A673 (cell line): ENCODE measurements at regions not wholly inside any gene's neighbourhood (a gene's known extent, or its start where the extent isn't known, plus 50 kb on each side); places are given as distances from the start of the nearest gene placed in this dataset.

ENCODE experiments used
- CTCF ChIP-seq: fragments of 300-800, 200-600 bp; sonication (generic); conservative IDR thresholded peaks from 2 replicates; pipeline ENCODE4 v1.5.1; 2017; ENCODE audit warnings: low read depth, mild to moderate bottlenecking, antibody characterized with exemption, low read length, moderate library complexity, mixed read lengths
- EZH2 ChIP-seq: fragments of 200-600 bp; sonication (generic); IDR thresholded peaks from 2 replicates; pipeline ENCODE4 v1.6.1; 2017; ENCODE audit warnings: borderline replicate concordance, low read depth, mild to moderate bottlenecking, mixed read lengths, antibody characterized with exemption, low read length; ENCODE audit not compliant: poor library complexity, severe bottlenecking

DNA sequence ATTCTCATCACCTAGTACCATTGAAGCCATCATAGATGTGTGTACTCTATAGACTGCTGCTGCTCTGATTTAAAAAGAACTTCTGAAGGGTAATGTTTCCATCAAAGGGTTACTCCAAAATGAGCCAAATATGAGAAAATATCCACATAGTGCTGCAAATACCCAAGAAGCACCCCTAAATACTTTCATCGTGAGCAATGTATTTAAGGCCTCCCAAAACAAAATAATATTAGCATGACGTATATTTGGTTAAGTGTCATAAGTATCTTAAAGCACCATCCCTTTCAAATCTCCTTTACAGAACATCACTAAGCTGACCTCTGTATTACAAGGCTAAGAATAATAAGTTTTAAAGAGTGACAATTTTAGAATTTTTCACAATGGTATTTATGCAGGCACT, 421.8 kb downstream of the MTRR start:
- TF ChIP-seq EZH2, result no peak
- no peak for TF ChIP-seq CTCF
